ENCODE measurements at regions not wholly inside any gene's neighbourhood (a gene's known extent, or its start where the extent isn't known, plus 50 kb on each side); places are given as distances from the start of the nearest gene placed in this dataset.

DNA sequence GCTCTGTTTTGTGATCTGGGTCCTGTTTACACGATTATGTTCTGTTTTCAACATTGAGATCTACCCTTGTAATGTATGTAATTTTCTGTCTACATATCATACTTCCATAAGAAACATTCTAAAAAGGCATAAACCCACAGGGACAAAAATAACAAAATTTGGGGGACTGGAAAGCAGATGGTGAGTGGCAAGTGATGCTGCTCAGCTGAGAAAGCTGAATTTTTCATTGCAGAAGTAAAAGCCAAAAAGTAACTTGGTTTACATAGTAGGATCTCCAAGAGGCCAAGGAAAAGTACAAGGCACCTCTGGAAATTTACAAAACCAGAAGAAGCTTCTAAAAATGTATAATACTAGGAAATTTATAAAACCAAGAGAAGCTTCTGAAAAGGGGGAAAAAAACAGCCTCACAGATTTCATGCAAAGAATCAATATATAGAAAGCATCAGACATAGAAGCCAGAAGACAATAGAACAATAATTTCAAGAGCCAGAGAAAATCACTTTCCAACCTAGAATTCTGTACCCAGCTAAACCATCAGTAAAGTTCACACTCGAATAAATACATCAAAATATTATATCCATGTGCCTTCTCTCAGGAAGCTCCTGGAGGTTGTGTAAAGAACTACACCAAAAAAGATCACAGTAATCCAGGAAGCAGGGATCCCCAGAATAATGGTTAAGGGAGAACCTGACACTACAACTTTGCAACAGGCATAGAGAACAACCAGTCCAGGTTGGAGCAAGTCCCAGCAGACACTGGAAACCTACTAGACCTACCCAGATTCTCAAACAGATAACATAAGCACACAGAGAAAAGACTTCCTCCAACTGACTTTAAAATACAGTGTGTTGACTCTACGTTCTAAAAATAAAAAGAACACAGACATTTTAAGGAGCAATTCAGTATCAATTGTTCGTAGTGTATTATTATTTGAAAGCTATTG is 401.7 kb upstream of the HS6ST1 start:
- TF ChIP-seq RXRA (IDR thresholded peaks at IDR 0.05; ENCODE audit: borderline replicate concordance, low read depth) (no peak), POLR2AphosphoS5 (IDR thresholded peaks at IDR 0.05; ENCODE audit: low read depth, low read length) (no peak)

All from SK-N-SH (cell line).